Astrocyte of the cerebellum (primary cell): ENCODE measurements at regions not wholly inside any gene's neighbourhood (a gene's known extent, or its start where the extent isn't known, plus 50 kb on each side); places are given as distances from the start of the nearest gene placed in this dataset.
A peak's percentile ranks its signal among the peaks of the same experiment; 100 is the strongest.
"Not testable (repeated sequence)": the region's sequence is repeated elsewhere in the genome, so short reads cannot be mapped to it uniquely, and the experiment has no call there.

Experiments used
- DNase-seq: peaks from one replicate; pipeline ENCODE4 v3.0.0-alpha.2; 2011; ENCODE audit warnings: low read depth
- H3K4me3 ChIP-seq: 2 replicates; pipeline ENCODE4 v1.5.1; 2011; ENCODE audit warnings: mild to moderate bottlenecking, low read depth, low read length, moderate library complexity
- in situ Hi-C: cut with HindIII; loops from 2 replicates; pipeline ENCODE4 v1.10.0; 2017; ENCODE audit warnings: low sequenced_read_pairs
- TF ChIP-seq, protein P1 (sequence below): IDR thresholded peaks from 2 replicates; pipeline ENCODE4 v1.5.1; 2012; ENCODE audit warnings: low read length, low read depth, moderate library complexity, mild to moderate bottlenecking; ENCODE audit errors: missing control alignments

DNA sequence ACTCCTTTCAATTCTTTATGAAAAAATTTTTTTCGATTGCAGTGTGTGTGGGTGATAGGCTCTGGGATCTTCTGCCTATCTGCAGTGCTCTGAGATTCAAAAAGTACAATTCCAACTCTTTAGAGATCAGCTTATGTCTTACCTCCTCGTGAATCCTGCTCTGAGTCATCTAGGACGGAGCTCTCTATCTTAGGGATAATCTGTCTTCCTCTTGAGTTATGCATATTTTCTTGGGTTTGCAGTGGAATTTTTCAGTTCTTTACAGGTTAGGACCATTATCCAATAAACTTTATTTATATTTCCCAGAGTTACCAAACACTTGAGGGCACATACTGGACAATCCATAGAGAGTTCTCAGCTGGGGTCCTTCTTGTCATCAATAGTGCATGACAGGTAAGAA, 428.6 kb downstream of the ACTR3B start:
- in situ Hi-C loops, result no loop called here
- no peak overlapping the region for H3K4me3 ChIP-seq
- TF ChIP-seq, protein P1, sequence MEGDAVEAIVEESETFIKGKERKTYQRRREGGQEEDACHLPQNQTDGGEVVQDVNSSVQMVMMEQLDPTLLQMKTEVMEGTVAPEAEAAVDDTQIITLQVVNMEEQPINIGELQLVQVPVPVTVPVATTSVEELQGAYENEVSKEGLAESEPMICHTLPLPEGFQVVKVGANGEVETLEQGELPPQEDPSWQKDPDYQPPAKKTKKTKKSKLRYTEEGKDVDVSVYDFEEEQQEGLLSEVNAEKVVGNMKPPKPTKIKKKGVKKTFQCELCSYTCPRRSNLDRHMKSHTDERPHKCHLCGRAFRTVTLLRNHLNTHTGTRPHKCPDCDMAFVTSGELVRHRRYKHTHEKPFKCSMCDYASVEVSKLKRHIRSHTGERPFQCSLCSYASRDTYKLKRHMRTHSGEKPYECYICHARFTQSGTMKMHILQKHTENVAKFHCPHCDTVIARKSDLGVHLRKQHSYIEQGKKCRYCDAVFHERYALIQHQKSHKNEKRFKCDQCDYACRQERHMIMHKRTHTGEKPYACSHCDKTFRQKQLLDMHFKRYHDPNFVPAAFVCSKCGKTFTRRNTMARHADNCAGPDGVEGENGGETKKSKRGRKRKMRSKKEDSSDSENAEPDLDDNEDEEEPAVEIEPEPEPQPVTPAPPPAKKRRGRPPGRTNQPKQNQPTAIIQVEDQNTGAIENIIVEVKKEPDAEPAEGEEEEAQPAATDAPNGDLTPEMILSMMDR, result no peak
- DNase-seq, result no peak

DNA sequence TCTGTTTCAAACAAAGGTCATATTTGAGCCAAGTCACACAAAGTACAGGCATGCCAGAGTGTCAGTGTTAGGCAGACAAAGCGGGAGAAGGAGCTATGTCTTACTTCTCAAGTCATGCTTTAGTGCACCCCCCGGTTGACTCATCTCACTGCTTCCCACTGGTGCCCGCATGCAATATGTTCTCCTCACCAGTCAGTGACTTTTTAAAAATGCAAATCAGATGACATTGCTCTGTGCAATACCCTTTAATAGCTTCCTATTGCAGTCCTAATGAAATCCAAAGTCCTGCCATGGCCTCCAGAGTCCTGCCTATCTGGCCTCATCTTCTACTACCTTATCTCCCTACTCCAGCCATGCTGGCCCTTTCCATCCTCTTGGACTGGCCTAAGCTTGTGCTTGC, 429.1 kb downstream of the ACTR3B start:
- no peak overlapping the region for H3K4me3 ChIP-seq
- no peak for DNase-seq
- in situ Hi-C loops, result no loop called here
- TF ChIP-seq, protein P1, result no peak

DNA sequence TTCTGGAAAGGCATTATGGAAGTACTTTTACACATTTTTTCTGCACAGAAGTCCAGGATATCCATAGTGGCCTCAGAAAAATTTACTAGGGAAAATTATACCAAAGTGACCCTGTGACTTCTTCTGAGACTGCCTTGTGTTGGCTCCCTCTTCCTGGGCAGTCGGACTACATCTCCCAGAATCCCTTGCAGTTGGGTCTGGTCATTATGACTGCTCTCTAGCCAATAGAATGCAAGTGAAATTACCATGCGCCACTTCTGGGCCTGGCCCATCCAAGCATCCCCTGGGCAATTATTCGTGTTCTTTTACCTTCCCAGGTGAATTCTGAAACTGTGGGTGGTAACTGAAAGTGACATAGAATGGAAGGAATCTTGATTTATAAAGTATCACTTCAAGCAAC, 430.9 kb downstream of the ACTR3B start:
- no peak overlapping the region for H3K4me3 ChIP-seq
- TF ChIP-seq, protein P1, result no peak
- DNase-seq, result no peak
- in situ Hi-C loops, result no loop called here

DNA sequence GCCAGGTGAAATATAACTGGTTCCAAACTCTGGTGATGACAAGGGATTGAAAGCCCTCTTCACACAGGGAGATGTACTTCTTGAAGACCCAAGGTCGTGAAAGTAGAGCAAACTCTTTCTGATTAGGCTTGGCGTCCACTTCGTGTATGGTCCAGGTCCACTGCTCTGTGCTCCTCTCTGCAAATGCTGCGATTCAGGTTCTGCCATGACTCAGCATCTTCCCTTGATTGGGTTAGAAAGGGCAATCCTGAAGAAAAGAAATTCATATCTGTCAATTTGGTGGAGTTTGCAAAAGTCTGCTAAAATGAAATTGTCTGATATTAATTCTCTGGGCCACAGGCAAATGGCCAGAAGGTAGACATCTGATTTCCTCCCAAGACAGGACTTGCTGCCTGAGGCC, 431.4 kb downstream of the ACTR3B start:
- H3K4me3 ChIP-seq, result no peak overlapping the region
- in situ Hi-C loops, result no loop called here
- TF ChIP-seq, protein P1, result no peak
- DNase-seq, result no peak

DNA sequence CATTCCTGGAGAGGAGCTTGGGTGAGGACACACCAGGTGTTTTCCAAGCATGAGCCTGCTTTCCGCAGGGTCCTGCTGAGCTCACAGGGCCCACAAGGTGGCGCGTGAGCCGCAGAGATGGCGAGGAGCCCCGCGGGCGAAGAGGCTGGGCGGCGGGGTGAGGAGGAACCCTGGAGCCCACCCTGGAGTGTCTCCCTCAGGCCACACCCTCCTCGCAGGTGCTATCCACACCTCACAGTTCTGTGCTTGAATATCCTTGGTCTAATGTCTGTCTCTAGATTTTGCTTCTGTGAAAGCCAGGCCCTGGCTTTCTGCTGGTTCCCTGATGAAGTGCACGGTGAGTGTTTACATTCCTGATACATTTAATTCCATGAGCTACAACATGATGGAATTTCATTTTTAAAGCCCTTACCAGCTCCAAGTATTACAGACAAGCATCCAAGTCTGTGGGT, 433.6 kb downstream of the ACTR3B start:
- in situ Hi-C loops, result no loop called here

DNA sequence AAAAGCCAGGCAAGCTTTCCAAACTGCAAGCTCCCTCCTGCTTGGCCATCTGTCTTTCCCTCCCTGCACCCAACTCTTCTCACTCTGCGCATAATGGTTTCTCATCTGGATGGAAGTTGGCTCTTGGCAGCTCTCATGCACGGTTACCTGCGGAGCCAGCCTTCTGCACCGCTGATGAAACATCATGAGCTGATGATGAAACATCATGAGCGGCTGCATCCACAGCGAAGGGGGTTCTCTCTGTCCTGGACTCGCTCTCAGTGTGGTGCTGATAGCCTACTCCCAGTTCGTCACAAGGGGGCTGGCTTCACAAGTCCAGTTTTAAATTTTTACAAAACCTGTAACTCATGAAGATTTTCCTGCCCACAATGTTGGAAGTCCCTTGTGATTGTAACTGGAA, 457.5 kb downstream of the ACTR3B start:
- H3K4me3 ChIP-seq, result no peak overlapping the region
- DNase-seq, result no peak
- TF ChIP-seq, protein P1, result no peak
- in situ Hi-C loops, result no loop called here

More for the DNA sequence above, 433.6 kb downstream of the ACTR3B start:
- TF ChIP-seq, protein P1, result peak; percentile 26
- no peak overlapping the region for H3K4me3 ChIP-seq
- DNase-seq, result no peak

DNA sequence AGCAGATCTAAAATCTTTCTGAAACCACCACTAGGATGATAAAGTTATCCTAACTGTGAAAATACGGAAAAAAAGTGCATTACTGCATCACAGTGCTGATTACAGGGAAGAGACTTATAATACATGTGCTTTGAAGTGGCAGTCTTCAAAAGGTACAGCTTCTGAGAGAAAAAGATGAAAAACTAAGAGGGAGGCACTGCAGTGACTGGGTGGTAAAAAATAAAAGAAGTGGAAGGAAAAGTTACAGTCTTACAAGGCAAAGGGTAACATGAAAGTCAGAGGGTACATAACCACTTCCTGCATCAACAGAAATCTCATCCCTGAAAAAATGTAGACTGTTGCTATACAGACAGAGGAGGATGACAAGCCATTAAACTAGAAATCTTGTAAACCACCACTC, 465.3 kb downstream of the ACTR3B start:
- DNase-seq, result no peak
- TF ChIP-seq, protein P1, result no peak
- H3K4me3 ChIP-seq, result no peak overlapping the region
- in situ Hi-C loops, result no loop called here

DNA sequence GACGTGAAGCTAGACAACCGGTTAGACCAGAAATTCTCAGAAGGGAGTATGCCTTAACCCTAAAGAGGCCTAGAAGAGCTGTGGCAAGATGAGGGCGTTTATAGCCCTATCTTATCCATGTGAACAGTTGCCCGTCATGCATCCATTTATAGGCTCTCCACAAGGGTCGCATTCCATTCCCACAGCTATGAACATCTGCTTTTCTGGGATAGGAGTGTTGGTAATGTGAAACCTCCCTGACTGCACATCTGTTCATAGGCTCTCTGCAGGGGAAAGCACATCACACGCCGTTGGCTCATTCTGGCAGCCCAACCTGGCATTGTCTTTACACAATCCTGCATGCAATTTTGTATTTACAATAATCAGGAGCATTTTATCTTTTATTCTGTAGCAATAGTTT, 485.6 kb downstream of the ACTR3B start:
- in situ Hi-C loops, H3K4me3 ChIP-seq, DNase-seq: not testable (repeated sequence)
